ENCODE measurements at regions not wholly inside any gene's neighbourhood (a gene's known extent, or its start where the extent isn't known, plus 50 kb on each side); places are given as distances from the start of the nearest gene placed in this dataset.

- Histone ChIP-seq H3K27me3 (no peaks in the 10 kb centered on the region), H3K9me3 (peaks cover 0 to 10% of the 10 kb centered on the region in 2 donors), H3K4me1 (no peaks in the 10 kb centered on the region), H3K36me3 (no peaks in the 10 kb centered on the region), H3K27ac (no peak overlapping the region), H3K4me3 (no peak overlapping the region)
- TF ChIP-seq, protein P1, sequence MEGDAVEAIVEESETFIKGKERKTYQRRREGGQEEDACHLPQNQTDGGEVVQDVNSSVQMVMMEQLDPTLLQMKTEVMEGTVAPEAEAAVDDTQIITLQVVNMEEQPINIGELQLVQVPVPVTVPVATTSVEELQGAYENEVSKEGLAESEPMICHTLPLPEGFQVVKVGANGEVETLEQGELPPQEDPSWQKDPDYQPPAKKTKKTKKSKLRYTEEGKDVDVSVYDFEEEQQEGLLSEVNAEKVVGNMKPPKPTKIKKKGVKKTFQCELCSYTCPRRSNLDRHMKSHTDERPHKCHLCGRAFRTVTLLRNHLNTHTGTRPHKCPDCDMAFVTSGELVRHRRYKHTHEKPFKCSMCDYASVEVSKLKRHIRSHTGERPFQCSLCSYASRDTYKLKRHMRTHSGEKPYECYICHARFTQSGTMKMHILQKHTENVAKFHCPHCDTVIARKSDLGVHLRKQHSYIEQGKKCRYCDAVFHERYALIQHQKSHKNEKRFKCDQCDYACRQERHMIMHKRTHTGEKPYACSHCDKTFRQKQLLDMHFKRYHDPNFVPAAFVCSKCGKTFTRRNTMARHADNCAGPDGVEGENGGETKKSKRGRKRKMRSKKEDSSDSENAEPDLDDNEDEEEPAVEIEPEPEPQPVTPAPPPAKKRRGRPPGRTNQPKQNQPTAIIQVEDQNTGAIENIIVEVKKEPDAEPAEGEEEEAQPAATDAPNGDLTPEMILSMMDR (IDR thresholded peaks at IDR 0.05) = no peak
- no peak for DNase-seq (ENCODE audit: low spot score)
These were observed 468.2 kb upstream of the POU3F3 start for GRCh38 chr2:104385743-104386142.

DNA sequence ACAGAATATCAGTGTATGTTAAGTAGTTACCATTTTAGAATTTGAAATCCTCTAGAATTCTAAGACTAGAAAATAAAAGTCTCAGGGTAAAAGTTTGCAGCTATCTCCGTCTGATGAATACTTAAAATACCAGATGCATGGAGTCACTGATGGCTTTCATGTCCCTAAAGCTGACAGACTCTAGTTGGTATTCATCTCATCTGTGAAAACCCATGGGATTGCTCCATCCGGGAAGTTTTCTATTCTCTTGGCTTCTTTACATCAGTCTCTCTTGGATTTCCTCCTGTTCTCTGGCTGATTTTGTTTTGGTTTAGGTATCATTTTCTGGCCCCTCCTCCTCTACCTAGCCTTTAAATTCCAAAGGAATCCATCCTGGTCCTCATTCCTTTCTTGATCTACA is 465.6 kb upstream of the POU3F3 start:
- no peaks in the 10 kb centered on the region for H3K36me3 ChIP-seq
- H3K27ac ChIP-seq = no peak overlapping the region
- TF ChIP-seq, protein P1 (IDR thresholded peaks at IDR 0.05) = no peak
- H3K4me3 ChIP-seq = no peak overlapping the region
- H3K4me1 ChIP-seq = no peaks in the 10 kb centered on the region
- H3K9me3 ChIP-seq = peaks cover 0 to 10% of the 10 kb centered on the region in 2 donors
- no peaks in the 10 kb centered on the region for H3K27me3 ChIP-seq
- no peak for DNase-seq (ENCODE audit: low spot score)

DNA sequence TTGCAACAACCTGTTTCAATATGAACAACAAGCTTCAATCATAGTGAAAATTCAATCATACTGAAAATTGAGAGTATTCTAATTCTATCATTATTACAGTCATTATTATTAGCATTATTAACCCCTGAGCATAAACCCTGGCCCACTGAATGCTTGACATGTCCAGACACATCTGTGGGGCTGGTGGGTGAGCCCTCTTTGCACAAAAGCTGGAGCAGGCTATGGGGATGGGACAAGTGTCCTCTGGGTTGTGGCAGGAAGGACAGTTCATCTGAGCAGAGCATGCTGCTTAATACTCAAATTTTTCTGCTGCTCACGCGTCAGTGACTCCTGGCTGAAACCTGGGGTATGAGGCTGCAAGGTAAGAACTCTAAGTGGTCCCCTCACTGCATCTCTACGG is 451.1 kb upstream of the POU3F3 start:
- Histone ChIP-seq H3K36me3 (no peaks in the 10 kb centered on the region), H3K9me3 (no peaks in the 10 kb centered on the region), H3K27ac (no peak overlapping the region), H3K4me1 (no peaks in the 10 kb centered on the region), H3K4me3 (no peak overlapping the region), H3K27me3 (no peaks in the 10 kb centered on the region)
- TF ChIP-seq, protein P1 (IDR thresholded peaks at IDR 0.05) = no peak
- DNase-seq (ENCODE audit: low spot score) = no peak

DNA sequence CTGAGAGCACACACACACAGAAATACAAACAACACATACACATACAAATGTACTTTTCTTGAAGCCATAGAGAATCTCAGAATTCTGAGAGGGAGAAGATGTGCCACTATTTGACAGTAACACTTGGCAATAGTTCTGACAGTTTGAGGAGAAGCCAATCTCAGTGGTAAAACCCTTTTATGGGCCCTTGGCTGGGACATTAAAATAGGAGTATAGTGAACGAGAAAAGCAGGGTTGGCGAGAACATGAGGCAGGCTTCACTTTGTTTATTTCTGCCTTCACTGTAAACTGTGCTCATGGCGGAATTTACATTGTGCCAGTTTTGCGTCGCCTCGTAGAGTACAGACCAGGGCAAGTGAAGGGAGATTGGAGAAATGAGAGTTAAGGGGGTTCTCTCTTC is 449.4 kb upstream of the POU3F3 start:
- TF ChIP-seq, protein P1 (IDR thresholded peaks at IDR 0.05) = no peak
- Histone ChIP-seq H3K4me3 (no peak overlapping the region), H3K27me3 (no peaks in the 10 kb centered on the region), H3K36me3 (no peaks in the 10 kb centered on the region), H3K4me1 (no peaks in the 10 kb centered on the region), H3K27ac (no peak overlapping the region), H3K9me3 (no peaks in the 10 kb centered on the region)
- DNase-seq (ENCODE audit: low spot score) = no peak

GRCh38 chr2:104405623-104406022 is 448.3 kb upstream of the POU3F3 start:
- no peak for DNase-seq (ENCODE audit: low spot score)
- TF ChIP-seq, protein P1 (IDR thresholded peaks at IDR 0.05) = no peak

GRCh38 chr2:104406261-104406726 is 447.6 kb upstream of the POU3F3 start:
- Histone ChIP-seq H3K4me1 (no peaks in the 10 kb centered on the region), H3K4me3 (no peak overlapping the region), H3K36me3 (no peaks in the 10 kb centered on the region), H3K9me3 (no peaks in the 10 kb centered on the region), H3K27me3 (no peaks in the 10 kb centered on the region), H3K27ac (no peak overlapping the region)
- DNase-seq (ENCODE audit: low spot score) = no peak
- TF ChIP-seq, protein P1 (IDR thresholded peaks at IDR 0.05) = no peak

More at GRCh38 chr2:104405623-104406022, 448.3 kb upstream of the POU3F3 start:
- Histone ChIP-seq H3K27me3 (no peaks in the 10 kb centered on the region), H3K4me1 (no peaks in the 10 kb centered on the region), H3K27ac (no peak overlapping the region), H3K9me3 (no peaks in the 10 kb centered on the region), H3K36me3 (no peaks in the 10 kb centered on the region), H3K4me3 (no peak overlapping the region)
